ENCODE measurements at regions not wholly inside any gene's neighbourhood (a gene's known extent, or its start where the extent isn't known, plus 50 kb on each side); places are given as distances from the start of the nearest gene placed in this dataset.

- no peak for TF ChIP-seq CTCF (conservative IDR thresholded peaks at IDR 0.05; ENCODE audit: low read depth, low read length)
- no peak for TF ChIP-seq NFE2L2 (IDR thresholded peaks at IDR 0.05; ENCODE audit: low read depth, low read length)
- no peak for TF ChIP-seq POLR2A (IDR thresholded peaks at IDR 0.05; ENCODE audit: low read depth, low read length)
- no peak for TF ChIP-seq RFX5 (IDR thresholded peaks at IDR 0.05; ENCODE audit: low read depth, low read length)
Observed at GRCh38 chr16:66070140-66070917, 296.2 kb upstream of the CDH5 start (continued).
